ENCODE measurements at regions not wholly inside any gene's neighbourhood (a gene's known extent, or its start where the extent isn't known, plus 50 kb on each side); places are given as distances from the start of the nearest gene placed in this dataset.
"Not testable (repeated sequence)": the region's sequence is repeated elsewhere in the genome, so short reads cannot be mapped to it uniquely, and the experiment has no call there.

DNA sequence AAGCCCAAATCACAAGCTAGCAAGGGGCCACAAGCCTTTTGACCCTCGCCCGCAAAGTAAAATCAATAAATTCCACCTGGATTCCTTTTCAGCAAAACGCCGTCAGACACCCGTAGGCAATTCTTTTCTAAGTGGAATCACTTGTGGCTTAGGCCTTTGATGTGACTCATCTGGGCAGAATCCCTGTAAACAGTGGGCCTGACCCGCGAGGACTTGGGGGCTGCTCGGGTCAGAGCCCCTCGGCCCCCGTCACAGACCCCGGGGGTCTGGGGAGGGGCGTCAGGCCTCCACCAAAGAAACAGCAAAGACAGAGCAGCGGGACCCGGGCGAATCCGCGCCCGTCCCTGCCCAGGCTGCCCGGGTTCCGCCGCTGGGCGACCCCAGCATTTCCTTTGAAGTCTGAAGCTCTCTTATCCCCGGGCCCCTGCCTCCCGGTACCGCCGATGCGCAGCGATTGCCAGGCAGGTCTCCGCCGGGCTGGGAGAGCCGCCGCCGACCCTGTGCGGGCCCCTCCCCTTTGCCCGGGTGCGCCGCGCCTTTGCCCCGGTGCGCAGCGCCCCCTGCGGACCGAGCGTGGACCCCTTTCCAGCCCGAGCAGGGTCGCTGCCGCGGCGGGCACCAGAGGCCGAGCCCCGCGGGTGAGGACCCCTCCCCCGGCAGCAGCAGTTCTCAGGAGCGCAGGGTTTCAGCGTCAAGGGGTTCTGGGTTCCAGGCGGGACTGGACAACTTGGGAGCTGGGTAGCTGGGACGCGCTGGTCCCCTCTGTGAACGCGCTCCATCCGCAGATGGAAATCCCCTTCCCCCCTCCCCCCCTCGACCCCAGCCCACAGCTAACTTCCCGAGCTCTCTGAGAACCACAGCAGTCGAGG, 178.3 kb downstream of the UACA start:
- Mint-ChIP-seq H3K27me3 (ENCODE audit: low read depth) (peaks cover 19% of the 10 kb centered on the region), H3K36me3 (ENCODE audit: low read depth) (peaks cover 2% of the 10 kb centered on the region), H3K27ac (no peak overlapping the region), H3K4me3 (no peak overlapping the region), H3K9me3 (no peaks in the 10 kb centered on the region), H3K4me1 (ENCODE audit: low read depth) (peaks cover 23% of the 10 kb centered on the region)
- peak; percentile 7 for DNase-seq (ENCODE audit: low spot score)

DNA sequence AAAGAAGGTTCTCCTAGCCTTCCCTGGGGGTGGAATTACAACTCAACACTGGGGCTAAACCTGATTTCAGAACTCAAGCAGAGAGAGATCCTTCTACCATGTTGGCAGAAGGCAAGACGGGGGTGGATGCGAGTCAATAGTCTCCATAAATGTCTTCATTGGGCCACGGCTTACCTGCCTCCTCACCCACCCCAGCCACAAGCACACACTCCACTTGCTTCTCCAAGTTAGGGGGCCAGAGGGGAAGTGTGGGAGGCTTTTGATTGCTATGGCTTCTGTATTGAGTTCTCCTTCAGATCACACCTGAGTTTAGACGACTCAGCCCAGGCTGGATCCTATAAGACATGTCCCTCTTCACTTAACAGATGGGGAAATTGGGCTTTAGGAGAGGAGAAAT, 178.9 kb downstream of the UACA start:
- H3K27me3 Mint-ChIP-seq (ENCODE audit: low read depth): peaks cover 23% of the 10 kb centered on the region
- H3K4me1 Mint-ChIP-seq (ENCODE audit: low read depth): peaks cover 21% of the 10 kb centered on the region
- H3K36me3 Mint-ChIP-seq (ENCODE audit: low read depth): peaks cover 2% of the 10 kb centered on the region
- H3K4me3 Mint-ChIP-seq: no peak overlapping the region
- H3K27ac Mint-ChIP-seq: no peak overlapping the region
- no peak for DNase-seq (ENCODE audit: low spot score)
- H3K9me3 Mint-ChIP-seq: no peaks in the 10 kb centered on the region

DNA sequence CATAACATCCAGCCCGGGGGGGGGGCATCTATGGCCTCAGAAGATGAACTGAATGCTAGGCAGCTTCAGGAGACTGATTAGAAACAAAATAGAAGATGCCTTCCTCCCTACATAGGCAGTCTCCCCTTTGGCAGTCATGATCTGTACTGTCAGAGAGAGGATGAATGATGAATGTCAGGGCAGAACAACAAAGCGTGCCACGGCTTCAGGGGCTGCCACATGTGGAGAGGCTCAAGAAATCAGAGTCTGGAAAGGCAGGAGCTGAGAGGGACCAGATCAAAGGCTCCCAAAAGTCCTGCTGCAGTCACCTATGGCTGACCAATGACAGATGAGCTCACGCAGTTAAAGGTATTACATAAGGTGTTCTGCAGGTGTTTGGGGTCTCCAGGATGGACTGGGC, 180.4 kb downstream of the UACA start:
- peaks cover 12% of the 10 kb centered on the region for H3K4me1 Mint-ChIP-seq (ENCODE audit: low read depth)
- peaks cover 24% of the 10 kb centered on the region for H3K27me3 Mint-ChIP-seq (ENCODE audit: low read depth)
- H3K4me3 Mint-ChIP-seq: no peak overlapping the region
- no peak for DNase-seq (ENCODE audit: low spot score)
- H3K9me3 Mint-ChIP-seq: no peaks in the 10 kb centered on the region
- H3K27ac Mint-ChIP-seq: no peak overlapping the region
- H3K36me3 Mint-ChIP-seq (ENCODE audit: low read depth): peaks cover 2% of the 10 kb centered on the region

DNA sequence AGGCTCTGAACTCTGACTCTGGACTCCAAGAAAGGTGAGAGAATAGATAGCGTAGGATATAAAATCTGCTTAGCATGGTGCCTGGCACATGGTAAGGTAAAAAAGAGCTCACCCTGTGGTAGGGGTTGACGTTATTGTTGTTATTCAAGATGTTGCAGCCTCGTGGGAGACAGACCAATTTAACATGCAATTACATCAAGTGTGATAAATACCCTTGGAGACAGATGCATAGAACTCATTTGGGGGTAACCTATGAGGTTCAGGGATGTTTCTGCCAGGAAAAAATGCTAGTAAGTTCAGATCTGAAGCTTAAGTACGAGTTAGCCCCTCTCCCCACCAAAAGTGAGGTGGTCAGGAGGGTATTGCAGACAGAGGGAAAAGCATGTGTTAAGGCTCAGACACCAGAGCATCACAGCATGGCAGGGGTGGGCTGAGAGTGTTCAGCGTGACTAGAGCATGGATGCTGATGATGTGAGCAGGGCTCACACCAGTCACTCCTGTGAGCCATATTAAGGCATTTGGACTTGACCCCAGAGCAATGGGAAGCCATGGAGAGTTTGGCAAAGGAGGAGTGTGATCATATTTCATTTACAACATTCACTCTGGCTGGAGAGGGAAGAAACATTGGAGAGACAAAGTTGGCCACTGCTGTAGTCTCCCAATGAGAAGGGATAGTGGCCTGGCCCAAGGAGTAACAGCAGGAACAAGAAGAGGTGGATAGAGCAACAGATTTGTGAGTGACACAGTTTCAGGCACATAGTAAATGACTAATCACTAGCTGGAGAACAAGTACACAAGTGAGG, 181.0 kb downstream of the UACA start:
- DNase-seq (ENCODE audit: low spot score): no peak
- Mint-ChIP-seq H3K4me1 (ENCODE audit: low read depth) (peaks cover 9% of the 10 kb centered on the region), H3K36me3 (ENCODE audit: low read depth) (no peaks in the 10 kb centered on the region), H3K27ac (no peak overlapping the region), H3K4me3 (no peak overlapping the region), H3K27me3 (ENCODE audit: low read depth) (peaks cover 24% of the 10 kb centered on the region), H3K9me3 (no peaks in the 10 kb centered on the region)

DNA sequence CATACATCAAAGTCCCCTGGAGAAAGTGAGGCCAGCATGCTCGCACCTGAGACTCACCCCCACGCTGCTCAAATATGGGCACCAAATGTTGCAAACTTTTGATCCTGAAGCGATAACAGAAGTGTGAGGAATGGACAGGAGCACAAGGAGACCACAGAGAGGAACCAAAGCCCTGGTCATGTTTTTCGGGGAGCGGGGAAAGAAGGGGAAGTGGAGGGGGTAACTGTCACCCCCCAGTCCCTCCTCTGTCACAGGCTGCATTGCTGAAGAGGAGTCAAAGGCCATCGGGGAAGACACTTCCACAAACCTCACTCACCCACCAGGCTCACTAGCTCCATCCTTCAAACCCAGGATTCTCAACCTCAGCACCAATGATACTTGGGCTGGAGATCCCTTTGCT, 182.4 kb downstream of the UACA start:
- Mint-ChIP-seq H3K27me3 (ENCODE audit: low read depth) (peaks cover 23% of the 10 kb centered on the region), H3K4me1 (ENCODE audit: low read depth) (peaks cover 9% of the 10 kb centered on the region), H3K9me3 (no peaks in the 10 kb centered on the region), H3K4me3 (no peak overlapping the region), H3K27ac (no peak overlapping the region), H3K36me3 (ENCODE audit: low read depth) (no peaks in the 10 kb centered on the region)
- DNase-seq (ENCODE audit: low spot score): no peak

- Mint-ChIP-seq H3K36me3 (ENCODE audit: low read depth) (no peaks in the 10 kb centered on the region), H3K9me3 (peaks cover 4% of the 10 kb centered on the region), H3K4me3 (no peak overlapping the region), H3K4me1 (ENCODE audit: low read depth) (peaks cover 12% of the 10 kb centered on the region), H3K27ac (no peak overlapping the region), H3K27me3 (ENCODE audit: low read depth) (peaks cover 24% of the 10 kb centered on the region)
- no peak for DNase-seq (ENCODE audit: low spot score)
Observed at GRCh38 chr15:70580286-70580685, 183.1 kb downstream of the UACA start.

DNA sequence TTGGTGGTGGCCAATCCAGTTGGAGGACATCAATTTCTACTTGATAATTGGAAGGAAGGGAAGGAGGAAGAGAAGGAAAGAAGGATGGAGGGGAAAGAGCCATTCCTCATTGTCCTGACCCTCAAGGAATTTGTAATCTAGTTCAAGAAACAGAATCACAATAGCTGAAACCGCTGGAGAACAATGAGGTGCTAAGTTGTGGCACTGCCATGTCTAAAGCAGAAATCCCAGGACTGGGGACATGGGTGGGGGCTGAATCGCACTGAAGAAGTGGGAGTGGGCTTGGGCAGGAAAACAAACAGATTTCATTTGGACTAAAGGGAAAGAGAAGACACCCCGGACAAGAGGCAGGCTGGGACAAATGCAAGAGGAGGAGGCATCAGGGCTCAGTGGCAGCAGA, 183.6 kb downstream of the UACA start:
- H3K27ac Mint-ChIP-seq: no peak overlapping the region
- H3K9me3 Mint-ChIP-seq: peaks cover 7% of the 10 kb centered on the region
- H3K36me3 Mint-ChIP-seq (ENCODE audit: low read depth): no peaks in the 10 kb centered on the region
- peaks cover 12% of the 10 kb centered on the region for H3K4me1 Mint-ChIP-seq (ENCODE audit: low read depth)
- no peak overlapping the region for H3K4me3 Mint-ChIP-seq
- no peak for DNase-seq (ENCODE audit: low spot score)
- peaks cover 26% of the 10 kb centered on the region for H3K27me3 Mint-ChIP-seq (ENCODE audit: low read depth)

- Mint-ChIP-seq H3K36me3 (ENCODE audit: low read depth) (peaks cover 6% of the 10 kb centered on the region), H3K27me3 (ENCODE audit: low read depth) (peaks cover 18% of the 10 kb centered on the region), H3K9me3 (peaks cover 14% of the 10 kb centered on the region), H3K4me3 (no peak overlapping the region), H3K4me1 (ENCODE audit: low read depth) (peaks cover 12% of the 10 kb centered on the region), H3K27ac (no peak overlapping the region)
- no peak for DNase-seq (ENCODE audit: low spot score)
Observed at GRCh38 chr15:70578196-70578595, 185.2 kb downstream of the UACA start.

DNA sequence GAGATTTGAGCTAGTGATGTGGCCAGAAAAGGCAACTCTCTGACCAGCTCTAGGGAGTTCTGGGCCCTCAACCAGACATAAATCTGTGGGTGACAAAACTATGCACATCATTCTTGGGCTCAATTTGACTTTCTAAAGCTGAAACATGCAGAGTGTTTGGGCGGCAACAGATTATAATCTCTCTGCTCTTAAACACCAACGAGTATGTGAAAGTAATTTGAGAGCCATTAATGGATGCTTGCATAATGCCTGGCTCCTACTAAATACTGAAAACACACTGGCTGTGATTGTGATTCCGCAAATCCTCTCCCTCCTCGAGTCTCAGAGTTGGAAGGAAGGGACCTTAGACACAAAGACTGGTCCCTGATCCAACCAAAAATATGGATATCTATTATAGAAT, 186.7 kb downstream of the UACA start:
- no peak overlapping the region for H3K4me3 Mint-ChIP-seq
- H3K36me3 Mint-ChIP-seq (ENCODE audit: low read depth): peaks cover 6% of the 10 kb centered on the region
- no peak overlapping the region for H3K27ac Mint-ChIP-seq
- H3K9me3 Mint-ChIP-seq: peaks cover 14% of the 10 kb centered on the region
- H3K4me1 Mint-ChIP-seq (ENCODE audit: low read depth): peaks cover 12% of the 10 kb centered on the region
- DNase-seq (ENCODE audit: low spot score): no peak
- H3K27me3 Mint-ChIP-seq (ENCODE audit: low read depth): peaks cover 18% of the 10 kb centered on the region

GRCh38 chr15:70576276-70576675, 187.1 kb downstream of the UACA start:
- Mint-ChIP-seq H3K9me3 (peaks cover 14% of the 10 kb centered on the region), H3K36me3 (ENCODE audit: low read depth) (peaks cover 6% of the 10 kb centered on the region), H3K4me1 (ENCODE audit: low read depth) (peaks cover 12% of the 10 kb centered on the region), H3K4me3 (no peak overlapping the region), H3K27ac (no peak overlapping the region), H3K27me3 (ENCODE audit: low read depth) (peaks cover 18% of the 10 kb centered on the region)
- no peak for DNase-seq (ENCODE audit: low spot score)

DNA sequence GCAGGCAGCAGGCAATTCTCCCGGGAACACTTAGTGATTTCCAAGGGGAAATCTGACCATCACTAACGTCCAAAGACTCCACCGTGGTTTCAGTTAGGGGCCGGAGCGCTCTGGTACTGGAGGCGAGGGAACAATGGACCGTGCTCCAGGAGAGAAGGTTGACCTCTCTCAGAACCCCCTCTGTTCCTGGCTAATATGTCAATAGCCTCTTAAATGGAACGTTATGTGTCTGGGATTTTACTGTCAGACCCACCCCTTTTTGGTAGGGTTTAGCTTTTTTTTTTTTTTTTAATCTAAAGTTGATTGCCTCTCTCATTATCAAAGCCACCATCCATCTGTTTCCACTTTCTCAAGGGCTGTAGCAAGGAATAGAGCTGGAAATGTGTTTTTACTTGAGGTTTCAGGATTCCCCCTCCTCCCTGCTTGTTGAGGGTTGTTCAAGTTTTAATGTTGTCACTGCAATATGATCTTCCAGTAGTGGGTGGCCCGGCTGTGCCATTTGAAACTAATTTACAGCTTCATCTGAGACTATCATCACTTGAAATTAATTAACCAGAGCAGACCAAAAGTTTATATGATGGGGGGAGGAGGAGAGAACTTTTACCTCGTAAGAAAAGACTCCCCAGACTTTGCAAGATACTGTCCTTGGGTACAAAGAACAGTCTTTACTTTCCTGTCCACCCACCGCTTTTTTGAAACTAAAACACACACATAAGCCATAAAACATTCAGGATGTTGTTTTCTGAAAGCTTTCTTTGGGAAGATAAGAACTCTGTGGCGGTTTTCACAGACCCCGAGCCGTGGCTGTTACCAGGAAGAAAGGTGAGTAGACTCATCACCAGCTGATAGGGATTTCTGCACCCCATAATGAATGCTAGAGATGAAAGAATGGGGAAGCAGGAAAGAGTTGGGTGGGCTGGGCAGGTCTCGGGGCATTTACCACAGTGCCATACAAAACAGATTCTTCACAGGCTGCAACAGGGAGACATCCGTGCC, 187.8 kb downstream of the UACA start:
- H3K4me3 Mint-ChIP-seq: no peak overlapping the region
- H3K27ac Mint-ChIP-seq: no peak overlapping the region
- peaks cover 14% of the 10 kb centered on the region for H3K9me3 Mint-ChIP-seq
- peaks cover 6% of the 10 kb centered on the region for H3K36me3 Mint-ChIP-seq (ENCODE audit: low read depth)
- peaks cover 18% of the 10 kb centered on the region for H3K27me3 Mint-ChIP-seq (ENCODE audit: low read depth)
- DNase-seq (ENCODE audit: low spot score): no peak
- H3K4me1 Mint-ChIP-seq (ENCODE audit: low read depth): peaks cover 12% of the 10 kb centered on the region

DNA sequence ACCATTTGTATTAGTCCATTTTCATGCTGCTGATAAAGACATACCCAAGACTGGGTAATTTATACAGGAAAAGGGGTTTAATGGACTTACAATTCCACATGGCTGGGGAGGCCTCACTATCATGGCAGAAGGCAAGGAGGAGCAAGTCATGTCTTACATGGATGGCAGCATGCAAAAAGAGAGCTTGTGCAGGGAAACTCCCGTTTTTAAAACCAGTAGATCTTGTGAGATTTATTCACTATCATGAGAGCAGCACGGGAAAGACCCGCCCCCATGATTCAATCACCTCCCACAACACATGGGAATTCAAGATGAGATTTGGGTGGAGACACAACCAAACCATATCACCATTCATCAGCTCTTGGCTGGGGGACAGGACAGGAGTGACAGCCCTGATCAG, 189.0 kb downstream of the UACA start:
- not testable (repeated sequence) for DNase-seq (ENCODE audit: low spot score); H3K36me3 Mint-ChIP-seq (ENCODE audit: low read depth); H3K27ac Mint-ChIP-seq; H3K4me3 Mint-ChIP-seq
- peaks cover 14% of the 10 kb centered on the region for H3K4me1 Mint-ChIP-seq (ENCODE audit: low read depth)
- peaks cover 15% of the 10 kb centered on the region for H3K27me3 Mint-ChIP-seq (ENCODE audit: low read depth)
- H3K9me3 Mint-ChIP-seq: peaks cover 14% of the 10 kb centered on the region

- Mint-ChIP-seq H3K9me3 (peaks cover 14% of the 10 kb centered on the region), H3K27ac (no peak overlapping the region), H3K4me1 (ENCODE audit: low read depth) (peaks cover 14% of the 10 kb centered on the region), H3K4me3 (no peak overlapping the region), H3K27me3 (ENCODE audit: low read depth) (peaks cover 15% of the 10 kb centered on the region), H3K36me3 (ENCODE audit: low read depth) (peaks cover 6% of the 10 kb centered on the region)
- DNase-seq (ENCODE audit: low spot score): no peak
Observed at GRCh38 chr15:70573121-70573850, 190.1 kb downstream of the UACA start.
